ENCODE measurements at regions not wholly inside any gene's neighbourhood (a gene's known extent, or its start where the extent isn't known, plus 50 kb on each side); places are given as distances from the start of the nearest gene placed in this dataset.

GRCh38 chr15:95431518-95431917, 899.0 kb upstream of the NR2F2 start:
- no peak for DNase-seq

- DNase-seq = no peak
Observed at GRCh38 chr15:95432878-95433405, 897.6 kb upstream of the NR2F2 start.

DNA sequence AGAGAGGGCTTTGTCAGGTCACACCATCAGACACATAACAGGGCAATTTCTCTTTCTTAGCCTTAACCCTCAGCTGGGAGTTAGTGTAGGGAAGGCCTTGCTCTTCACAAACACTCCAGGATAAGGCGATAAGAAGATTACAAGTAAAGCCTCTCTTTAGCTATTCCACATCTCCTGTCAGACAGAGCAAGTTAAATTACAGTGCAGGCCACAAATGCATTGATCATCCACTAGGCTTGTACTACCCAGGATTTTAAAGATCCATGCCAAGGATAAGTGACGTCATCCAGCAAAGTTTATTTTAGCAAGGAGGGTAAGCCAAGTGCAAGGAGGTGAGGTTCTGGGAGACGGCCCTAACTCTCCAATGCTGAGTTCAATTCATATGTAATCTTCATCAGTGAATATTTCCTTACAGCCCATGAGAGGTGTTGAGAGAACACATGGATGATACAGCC, 890.6 kb upstream of the NR2F2 start:
- no peak for DNase-seq

DNA sequence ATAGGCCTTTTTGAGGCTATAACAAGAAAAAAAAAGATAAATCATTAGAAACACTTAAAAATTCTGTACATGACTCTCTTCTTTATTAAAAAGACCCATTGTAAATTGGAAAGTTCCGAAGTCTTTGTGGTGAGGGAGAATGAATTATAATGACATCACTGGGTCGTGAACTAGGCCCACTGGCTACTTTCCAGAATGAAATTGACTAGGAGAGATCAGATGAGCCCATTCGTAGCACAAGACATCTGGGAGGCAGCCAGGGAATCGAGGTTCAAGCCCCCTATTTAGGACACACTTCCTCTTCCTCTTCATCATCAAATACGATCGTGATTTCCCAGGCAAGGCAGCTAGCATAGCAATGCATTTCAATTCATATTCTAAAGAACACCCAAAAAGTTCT, 889.8 kb upstream of the NR2F2 start:
- no peak for DNase-seq

GRCh38 chr15:95442107-95442719, 888.3 kb upstream of the NR2F2 start:
- DNase-seq = no peak

DNA sequence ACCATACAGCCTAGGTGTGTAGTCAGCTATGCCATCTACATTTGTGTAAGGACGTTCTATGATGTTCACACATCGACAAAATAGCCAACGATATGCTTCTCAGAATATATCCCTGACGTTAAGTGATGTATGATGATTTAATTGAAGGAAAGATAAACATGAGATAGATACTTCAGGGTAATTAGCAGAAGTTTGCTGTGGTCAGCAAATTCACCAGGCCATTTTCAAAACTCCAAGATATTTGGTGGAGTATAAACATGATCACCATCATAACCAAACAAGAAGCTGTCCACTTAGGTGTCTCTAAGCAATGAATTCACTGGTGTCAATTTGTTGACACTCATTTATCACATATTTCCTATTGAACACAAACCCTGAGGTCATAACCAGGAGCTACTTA, 885.6 kb upstream of the NR2F2 start:
- DNase-seq = no peak

GRCh38 chr15:95446854-95447253, 883.6 kb upstream of the NR2F2 start:
- no peak for DNase-seq

- DNase-seq = no peak
Observed at GRCh38 chr15:95447486-95447885, 883.0 kb upstream of the NR2F2 start.

GRCh38 chr15:95448531-95449229, 881.8 kb upstream of the NR2F2 start:
- no peak for DNase-seq

- no peak for DNase-seq
Observed at GRCh38 chr15:95449230-95449628, 881.3 kb upstream of the NR2F2 start.

- no peak for DNase-seq
Observed at GRCh38 chr15:95450413-95450812, 880.1 kb upstream of the NR2F2 start.

- no peak for DNase-seq
Observed at GRCh38 chr15:95451938-95452337, 878.6 kb upstream of the NR2F2 start.

DNA sequence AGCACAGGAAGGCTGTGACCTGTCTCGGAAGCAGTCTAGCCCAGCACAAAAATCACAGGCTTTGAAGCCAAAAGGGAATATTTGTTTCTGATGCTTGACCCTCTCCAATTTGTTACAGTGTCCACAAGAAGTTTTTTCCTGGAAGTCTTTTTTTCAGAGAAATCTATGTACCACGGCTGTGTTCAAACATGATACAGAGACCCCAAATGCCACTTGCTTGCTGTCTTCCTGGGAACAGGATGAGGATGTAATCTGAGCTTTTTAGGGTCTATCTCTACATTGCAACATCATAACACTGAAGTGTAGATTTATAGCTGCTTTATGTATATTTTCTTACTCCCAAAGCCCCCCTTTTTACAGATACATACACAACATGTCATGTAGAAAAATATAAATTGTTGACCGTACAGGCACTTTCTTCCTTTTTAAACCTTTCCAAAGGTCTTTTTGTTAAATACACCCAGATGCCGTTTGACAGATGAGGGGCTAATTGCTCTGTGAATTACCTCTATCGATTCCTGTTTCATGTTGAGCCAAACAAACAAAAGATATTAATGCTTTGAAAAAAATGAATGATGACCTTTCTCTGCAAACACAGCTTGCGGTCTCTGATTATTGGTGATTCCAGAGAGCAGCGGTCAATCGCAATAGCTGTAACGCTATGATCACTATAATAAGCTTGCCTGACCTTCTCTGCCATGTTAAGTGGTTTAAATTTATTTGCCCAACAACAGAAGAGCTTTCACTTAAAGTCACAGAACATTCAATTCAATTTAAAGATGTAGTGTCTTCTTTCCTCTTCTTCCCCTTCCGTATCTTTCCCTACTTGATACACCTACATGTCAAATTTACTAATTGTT, 875.9 kb upstream of the NR2F2 start:
- DNase-seq = no peak

- no peak for DNase-seq
Observed at GRCh38 chr15:95457520-95457919, 873.0 kb upstream of the NR2F2 start.

GRCh38 chr15:95458721-95459120, 871.8 kb upstream of the NR2F2 start:
- no peak for DNase-seq

- no peak for DNase-seq
Observed at GRCh38 chr15:95459273-95459672, 871.2 kb upstream of the NR2F2 start.

DNA sequence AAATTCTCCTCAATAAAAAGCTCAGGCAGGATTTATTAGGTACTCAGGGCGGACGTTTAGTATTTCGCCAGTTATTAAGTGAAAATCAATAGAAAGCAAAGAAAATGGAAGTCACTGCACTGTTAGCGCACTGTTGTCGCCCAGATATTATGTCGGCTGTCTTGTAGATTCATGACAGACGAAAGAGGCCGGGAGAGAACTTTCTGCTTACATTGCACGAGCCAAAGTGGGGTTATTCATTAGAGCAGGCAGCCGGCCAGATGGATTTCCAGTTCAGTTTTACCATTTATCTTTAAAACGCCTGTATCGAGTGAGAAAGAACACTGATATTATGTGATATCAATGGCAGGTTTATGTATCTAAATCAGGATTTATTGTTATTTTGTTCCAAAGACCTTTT, 866.0 kb upstream of the NR2F2 start:
- no peak for DNase-seq

DNA sequence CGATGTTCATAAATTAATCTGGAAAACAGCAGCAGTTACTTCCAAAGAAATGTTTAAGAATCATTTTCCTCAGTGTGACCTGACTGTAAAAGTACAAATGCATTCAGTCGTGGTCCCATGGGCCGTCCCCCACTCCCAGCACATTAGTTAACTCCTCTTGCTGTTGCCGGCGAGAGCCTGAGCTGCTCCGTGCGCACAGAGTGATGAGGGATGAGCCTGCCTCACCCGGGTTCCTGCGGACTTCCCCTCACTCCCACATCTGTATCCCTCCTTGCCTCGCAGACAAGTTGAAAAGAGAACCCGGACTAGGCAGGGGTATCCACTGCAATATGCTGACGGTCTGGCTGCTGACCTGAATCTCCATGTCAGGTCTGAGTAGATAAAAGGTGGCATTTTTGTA, 861.7 kb upstream of the NR2F2 start:
- no peak for DNase-seq

GRCh38 chr15:95469496-95470000, 861.0 kb upstream of the NR2F2 start:
- DNase-seq = no peak

GRCh38 chr15:95470529-95470928, 860.0 kb upstream of the NR2F2 start:
- no peak for DNase-seq

DNA sequence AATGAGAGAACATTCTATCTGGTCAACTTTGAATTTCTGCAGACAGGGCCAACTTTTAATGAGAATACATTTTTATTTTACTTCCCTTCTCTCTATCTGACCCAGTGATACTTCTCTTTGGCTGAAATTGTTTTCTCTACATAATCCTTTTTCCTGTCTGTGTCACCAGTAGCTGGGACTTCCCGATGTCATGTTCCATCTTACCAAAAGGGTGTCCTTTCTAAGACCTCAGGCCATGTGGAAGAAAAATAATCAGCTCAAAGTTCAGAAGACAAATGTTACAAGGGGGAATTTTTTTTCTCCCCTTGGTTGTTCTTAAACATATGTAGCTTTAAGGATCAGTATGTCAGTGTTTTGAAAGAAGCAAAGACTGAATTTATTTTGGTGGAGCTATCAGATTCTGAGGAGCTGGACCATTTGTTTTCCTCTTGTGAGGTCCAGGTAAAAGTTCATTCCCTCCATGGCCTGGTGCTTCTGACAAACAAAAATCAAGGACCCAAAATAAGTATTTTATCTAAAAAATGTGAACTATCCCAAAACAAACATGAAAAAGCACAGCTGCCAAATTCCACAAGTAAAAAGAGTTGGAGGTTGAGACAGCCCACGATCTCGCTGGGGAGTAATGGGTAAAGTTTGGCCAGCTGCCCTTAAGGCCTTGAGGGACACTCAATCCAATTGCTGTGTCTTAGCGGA, 859.4 kb upstream of the NR2F2 start:
- no peak for DNase-seq

GRCh38 chr15:95471690-95472086, 858.8 kb upstream of the NR2F2 start:
- DNase-seq = no peak

- no peak for DNase-seq
Observed at GRCh38 chr15:95475067-95475466, 855.4 kb upstream of the NR2F2 start.
